Stimulated activated CD4-positive, alpha-beta T cell treated with anti-CD3 and anti-CD28 coated beads, Interleukin-4, amount 100 ng/mL, for 1 hour (primary cell): ENCODE measurements at regions not wholly inside any gene's neighbourhood (a gene's known extent, or its start where the extent isn't known, plus 50 kb on each side); places are given as distances from the start of the nearest gene placed in this dataset.
"Not testable (repeated sequence)": the region's sequence is repeated elsewhere in the genome, so short reads cannot be mapped to it uniquely, and the experiment has no call there.

Experiments
- DNase-seq: peaks from one replicate; pipeline ENCODE4 v3.0.0-alpha.2; 2020

GRCh38 chr2:14994721-14995120 lies 362.2 kb downstream of the LRATD1 start:
- no peak for DNase-seq

GRCh38 chr2:14996351-14997014 lies 364.0 kb downstream of the LRATD1 start:
- DNase-seq, result no peak

GRCh38 chr2:14998546-14998945 lies 366.0 kb downstream of the LRATD1 start:
- no peak for DNase-seq

GRCh38 chr2:14999114-14999661 lies 366.7 kb downstream of the LRATD1 start:
- no peak for DNase-seq

- DNase-seq, result not testable (repeated sequence)
These were observed 370.0 kb downstream of the LRATD1 start for GRCh38 chr2:15002519-15002918.

GRCh38 chr2:15006667-15007066 lies 374.1 kb downstream of the LRATD1 start:
- DNase-seq, result no peak

- no peak for DNase-seq
These were observed 377.2 kb downstream of the LRATD1 start for GRCh38 chr2:15009681-15010080.

- DNase-seq, result no peak
These were observed 377.8 kb downstream of the LRATD1 start for GRCh38 chr2:15010346-15010745.

GRCh38 chr2:15018814-15019213 lies 386.3 kb downstream of the LRATD1 start:
- no peak for DNase-seq

- DNase-seq, result no peak
These were observed 390.7 kb downstream of the LRATD1 start for GRCh38 chr2:15023221-15023620.

- DNase-seq, result no peak
These were observed 395.9 kb downstream of the LRATD1 start for GRCh38 chr2:15028406-15028805.

GRCh38 chr2:15031745-15032240 lies 399.3 kb downstream of the LRATD1 start:
- DNase-seq, result no peak

- no peak for DNase-seq
These were observed 401.7 kb downstream of the LRATD1 start for GRCh38 chr2:15034246-15034645.

GRCh38 chr2:15034860-15035259 lies 402.3 kb downstream of the LRATD1 start:
- no peak for DNase-seq

GRCh38 chr2:15038366-15039364 lies 406.1 kb downstream of the LRATD1 start:
- no peak for DNase-seq

- DNase-seq, result no peak
These were observed 408.0 kb downstream of the LRATD1 start for GRCh38 chr2:15040429-15041084.

GRCh38 chr2:15041429-15041837 lies 408.9 kb downstream of the LRATD1 start:
- no peak for DNase-seq

- no peak for DNase-seq
These were observed 410.3 kb downstream of the LRATD1 start for GRCh38 chr2:15042801-15043217.

GRCh38 chr2:15043336-15044058 lies 411.0 kb downstream of the LRATD1 start:
- no peak for DNase-seq

- no peak for DNase-seq
These were observed 412.5 kb downstream of the LRATD1 start for GRCh38 chr2:15045054-15045453.

- no peak for DNase-seq
These were observed 414.7 kb downstream of the LRATD1 start for GRCh38 chr2:15047184-15047583.

- no peak for DNase-seq
These were observed 415.5 kb downstream of the LRATD1 start for GRCh38 chr2:15048000-15048399.
